CD14-positive monocyte (primary cell): ENCODE measurements at regions not wholly inside any gene's neighbourhood (a gene's known extent, or its start where the extent isn't known, plus 50 kb on each side); places are given as distances from the start of the nearest gene placed in this dataset.

ENCODE experiments used
- DNase-seq, 3 donors: peaks; one replicate each; pipeline ENCODE4 v3.0.0-alpha.2; 2011 to 2022
- H2AFZ ChIP-seq: 2 replicates; pipeline ENCODE4 v1.6.0; 2012; ENCODE audit warnings: mild to moderate bottlenecking, low read depth, low read length, inconsistent platforms; ENCODE audit not compliant: insufficient read depth, poor library complexity, severe bottlenecking
- H3K27ac ChIP-seq, 2 donors: 1 replicate in 1 of 2; 2 replicates in 1 of 2; pipeline ENCODE4 v1.5.1; 2012 to 2013; ENCODE audit warnings: low read length in 2 of 2, control low read depth in 1 of 2, inconsistent platforms in 1 of 2, low read depth in 1 of 2, mild to moderate bottlenecking in 1 of 2
- H3K27me3 ChIP-seq, 2 donors: one replicate each; pipeline versions ENCODE4 v1.6.0 to v1.6.1; 2011 to 2013; ENCODE audit warnings: low read length in 2 of 2; ENCODE audit not compliant: control insufficient read depth in 2 of 2, insufficient read depth in 2 of 2
- H3K36me3 ChIP-seq, 2 donors: replicated peaks in 1 of 2; 1 replicate in 1 of 2; 2 replicates in 1 of 2; pipeline versions ENCODE4 v1.5.1 to v1.6.1; 2012 to 2013; ENCODE audit warnings: low read length in 2 of 2, control low read depth in 1 of 2, inconsistent platforms in 1 of 2, mild to moderate bottlenecking in 1 of 2; ENCODE audit not compliant: insufficient read depth in 2 of 2, control insufficient read depth in 1 of 2
- H3K4me1 ChIP-seq, 2 donors: 1 replicate in 1 of 2; 2 replicates in 1 of 2; pipeline versions ENCODE4 v1.5.1 to v1.6.1; 2012 to 2013; ENCODE audit warnings: low read length in 2 of 2, control low read depth in 1 of 2, inconsistent platforms in 1 of 2, mild to moderate bottlenecking in 1 of 2, moderate library complexity in 1 of 2; ENCODE audit not compliant: insufficient read depth in 2 of 2, control insufficient read depth in 1 of 2
- H3K4me2 ChIP-seq: replicated peaks from 2 replicates; pipeline ENCODE3; 2012; ENCODE audit warnings: low read length, moderate library complexity, mild to moderate bottlenecking; ENCODE audit not compliant: poor library complexity, severe bottlenecking; ENCODE audit errors: extremely low read depth
- H3K4me3 ChIP-seq, 3 experiments: fragments of 200-600 bp in 1 of 3; sonication (generic) in 1 of 3; replicated peaks in 1 of 3; 1 replicate in 2 of 3; 2 replicates in 1 of 3; pipeline ENCODE4 v1.5.1; 2011 to 2013; ENCODE audit warnings: low read length in 3 of 3, mild to moderate bottlenecking in 3 of 3, control low read depth in 2 of 3, low read depth in 2 of 3, inconsistent platforms in 1 of 3, moderate library complexity in 1 of 3
- H3K79me2 ChIP-seq: 2 replicates; pipeline ENCODE4 v1.6.0; 2012; ENCODE audit warnings: mild to moderate bottlenecking, control low read depth, inconsistent platforms, low read length, moderate library complexity; ENCODE audit not compliant: insufficient read depth
- H3K9ac ChIP-seq: 2 replicates; pipeline ENCODE4 v1.6.0; 2017; ENCODE audit warnings: low read length, mild to moderate bottlenecking; ENCODE audit not compliant: insufficient read depth, poor library complexity, severe bottlenecking
- H3K9me3 ChIP-seq, 2 donors: replicated peaks in 1 of 2; 1 replicate in 1 of 2; 2 replicates in 1 of 2; pipeline versions ENCODE4 v1.5.1 to v1.6.1; 2012 to 2013; ENCODE audit warnings: low read length in 2 of 2, control low read depth in 1 of 2; ENCODE audit not compliant: control insufficient read depth in 1 of 2, insufficient read depth in 1 of 2
- H4K20me1 ChIP-seq: 2 replicates; pipeline ENCODE4 v1.6.0; 2012; ENCODE audit warnings: mild to moderate bottlenecking, low read length, control low read depth, moderate library complexity; ENCODE audit not compliant: insufficient read depth
- H3K27ac Mint-ChIP-seq, 7 donors: one replicate each; pipeline ENCODE4 v1.8.0; 2020; ENCODE audit warnings: mild to moderate bottlenecking in 7 of 7, mixed read lengths in 7 of 7, moderate library complexity in 6 of 7, inconsistent platforms in 2 of 7
- H3K27me3 Mint-ChIP-seq, 3 donors: one replicate each; pipeline ENCODE4 v1.8.0; 2021 to 2022; ENCODE audit warnings: low read depth in 3 of 3, mild to moderate bottlenecking in 3 of 3, mixed read lengths in 3 of 3, moderate library complexity in 3 of 3, inconsistent platforms in 1 of 3
- H3K36me3 Mint-ChIP-seq, 2 donors: one replicate each; pipeline ENCODE4 v1.8.0; 2020; ENCODE audit warnings: mixed read lengths in 2 of 2, inconsistent platforms in 1 of 2, mild to moderate bottlenecking in 1 of 2
- H3K4me1 Mint-ChIP-seq: one replicate; pipeline ENCODE4 v1.8.0; 2020; ENCODE audit warnings: mild to moderate bottlenecking, mixed read lengths
- H3K4me3 Mint-ChIP-seq, 2 donors: one replicate each; pipeline ENCODE4 v1.8.0; 2020; ENCODE audit warnings: mild to moderate bottlenecking in 2 of 2, mixed read lengths in 2 of 2, moderate library complexity in 1 of 2
- H3K9me3 Mint-ChIP-seq, 7 donors: one replicate each; pipeline ENCODE4 v1.8.0; 2020 to 2022; ENCODE audit warnings: mixed read lengths in 7 of 7, mild to moderate bottlenecking in 6 of 7, moderate library complexity in 6 of 7, inconsistent platforms in 2 of 7
- CTCF ChIP-seq: fragments of 200-600 bp; IDR thresholded peaks from one replicate; pipeline ENCODE4 v1.8.0; 2022; ENCODE audit warnings: antibody characterized with exemption, mild to moderate bottlenecking
- WGBS: methylation state at CpG from one replicate; pipeline ENCODE4 v1.1.5; 2013; ENCODE audit warnings: missing lambda C conversion rate; ENCODE audit not compliant: insufficient coverage; 5-methylcytosine and 5-hydroxymethylcytosine counted together
- intact Hi-C, 2 donors: fragments of 100-400 bp; cut with micrococcal nuclease; formaldehyde crosslinking; loops; one replicate each; pipeline versions ENCODE4 v1.15.0 to v1.15.1; 2023

- no peaks in the 10 kb centered on the region for H3K79me2 ChIP-seq
- Mint-ChIP-seq H3K27me3 (peaks cover 13 to 28% (median 22%) of the 10 kb centered on the region in 3 donors), H3K4me1 (no peaks in the 10 kb centered on the region), H3K27ac (no peak overlapping the region), H3K9me3 (no peaks in the 10 kb centered on the region), H3K36me3 (no peaks in the 10 kb centered on the region), H3K4me3 (no peak overlapping the region)
- no peak for TF ChIP-seq CTCF
- no peak overlapping the region for H3K27ac ChIP-seq
- H3K9me3 ChIP-seq: no peaks in the 10 kb centered on the region
- H3K4me3 ChIP-seq: no peak overlapping the region
- no peaks in the 10 kb centered on the region for H3K4me1 ChIP-seq
- no peak for DNase-seq
- no peak overlapping the region for H2AFZ ChIP-seq
- no peaks in the 10 kb centered on the region for H3K36me3 ChIP-seq
- H3K9ac ChIP-seq: no peak overlapping the region
- no peak overlapping the region for H3K4me2 ChIP-seq
- no CpG with 5 or more reads among the region's 2 CpGs for WGBS
- H4K20me1 ChIP-seq: no peaks in the 10 kb centered on the region
- intact Hi-C loops: no loop called here
- H3K27me3 ChIP-seq: peaks cover 8 to 13% of the 10 kb centered on the region in 2 donors
Measured at GRCh38 chr2:38438133-38438882, 61.2 kb upstream of the ATL2 start.

- H3K27ac Mint-ChIP-seq: no peak overlapping the region
- H3K4me3 Mint-ChIP-seq: no peak overlapping the region
- no peak for DNase-seq
- no peak for TF ChIP-seq CTCF
- Histone ChIP-seq H3K27me3 (peaks cover 0 to 3% of the 10 kb centered on the region in 2 donors), H3K79me2 (no peaks in the 10 kb centered on the region), H3K27ac (no peak overlapping the region), H3K4me3 (no peak overlapping the region), H4K20me1 (no peaks in the 10 kb centered on the region), H2AFZ (no peak overlapping the region), H3K36me3 (no peaks in the 10 kb centered on the region), H3K9ac (no peak overlapping the region), H3K9me3 (no peaks in the 10 kb centered on the region), H3K4me2 (no peak overlapping the region), H3K4me1 (no peaks in the 10 kb centered on the region)
- peaks cover 9 to 15% (median 14%) of the 10 kb centered on the region in 3 donors for H3K27me3 Mint-ChIP-seq
- 100% methylated on average over 2 of the region's 2 CpGs for WGBS
- H3K9me3 Mint-ChIP-seq: no peaks in the 10 kb centered on the region
- H3K36me3 Mint-ChIP-seq: no peaks in the 10 kb centered on the region
- no peaks in the 10 kb centered on the region for H3K4me1 Mint-ChIP-seq
- intact Hi-C loops: no loop called here
Measured at GRCh38 chr2:38436227-38436664, 59.2 kb upstream of the ATL2 start.
